Progenitor cell of endocrine pancreas (in vitro differentiated cells): ENCODE measurements at regions not wholly inside any gene's neighbourhood (a gene's known extent, or its start where the extent isn't known, plus 50 kb on each side); places are given as distances from the start of the nearest gene placed in this dataset.

Experiments used
- DNase-seq: peaks from one replicate; pipeline ENCODE4 v3.0.0; 2021; ENCODE audit warnings: low spot score; ENCODE audit not compliant: unreplicated experiment
- H3K27ac Mint-ChIP-seq: 2 replicates; pipeline ENCODE4 v1.8.0; 2021; ENCODE audit warnings: mild to moderate bottlenecking, moderate library complexity, mixed read lengths
- H3K27me3 Mint-ChIP-seq: 2 replicates; pipeline ENCODE4 v1.8.0; 2021; ENCODE audit warnings: mixed read lengths
- H3K36me3 Mint-ChIP-seq: 2 replicates; pipeline ENCODE4 v1.8.0; 2022; ENCODE audit warnings: mixed read lengths; ENCODE audit not compliant: insufficient read depth
- H3K4me1 Mint-ChIP-seq: 2 replicates; pipeline ENCODE4 v1.8.0; 2021; ENCODE audit warnings: low read depth, mixed read lengths
- H3K4me3 Mint-ChIP-seq: 2 replicates; pipeline ENCODE4 v1.8.0; 2021; ENCODE audit warnings: low read depth, mild to moderate bottlenecking, moderate library complexity, mixed read lengths
- H3K9me3 Mint-ChIP-seq: 2 replicates; pipeline ENCODE4 v1.8.0; 2021; ENCODE audit warnings: low read depth, mixed read lengths
- CTCF ChIP-seq: fragments of 200-600 bp; sonication (generic); IDR thresholded peaks from one replicate; pipeline ENCODE4 v1.5.0; 2021; ENCODE audit warnings: antibody characterized with exemption, mild to moderate bottlenecking; ENCODE audit not compliant: unreplicated experiment

DNA sequence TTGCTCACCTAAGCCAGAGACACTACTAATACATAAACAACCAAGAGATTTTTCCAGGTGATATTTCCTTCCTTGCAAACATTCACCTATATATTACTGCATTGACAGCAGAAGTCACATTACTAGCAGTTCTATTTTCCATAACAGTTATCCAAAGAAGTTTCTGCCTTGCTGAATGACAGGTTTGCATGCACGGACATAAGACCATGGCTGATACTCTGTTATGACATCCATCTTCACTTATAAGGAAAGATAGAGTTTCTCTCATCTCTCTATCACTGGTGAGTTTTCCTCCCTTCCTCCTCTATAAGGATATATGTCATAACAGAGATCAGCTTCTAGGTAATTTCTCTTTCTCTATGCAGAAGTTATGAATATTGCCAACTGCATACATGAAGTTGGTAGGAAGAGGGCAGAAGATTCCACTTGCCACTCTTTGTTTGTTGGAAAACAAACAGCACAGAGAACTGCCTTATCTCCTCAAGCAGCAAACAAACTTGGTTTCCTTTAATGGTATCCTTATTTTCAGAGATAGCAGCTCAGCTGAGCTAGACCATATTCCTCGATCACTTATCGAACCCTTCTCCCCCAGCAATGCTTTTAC lies 557.0 kb downstream of the VRK1 start:
- Mint-ChIP-seq H3K36me3 (no peaks in the 10 kb centered on the region), H3K27me3 (peaks cover 3% of the 10 kb centered on the region), H3K9me3 (no peaks in the 10 kb centered on the region), H3K4me1 (peaks cover 19% of the 10 kb centered on the region), H3K4me3 (no peak overlapping the region), H3K27ac (no peak overlapping the region)
- no peak for DNase-seq
- TF ChIP-seq CTCF = no peak

DNA sequence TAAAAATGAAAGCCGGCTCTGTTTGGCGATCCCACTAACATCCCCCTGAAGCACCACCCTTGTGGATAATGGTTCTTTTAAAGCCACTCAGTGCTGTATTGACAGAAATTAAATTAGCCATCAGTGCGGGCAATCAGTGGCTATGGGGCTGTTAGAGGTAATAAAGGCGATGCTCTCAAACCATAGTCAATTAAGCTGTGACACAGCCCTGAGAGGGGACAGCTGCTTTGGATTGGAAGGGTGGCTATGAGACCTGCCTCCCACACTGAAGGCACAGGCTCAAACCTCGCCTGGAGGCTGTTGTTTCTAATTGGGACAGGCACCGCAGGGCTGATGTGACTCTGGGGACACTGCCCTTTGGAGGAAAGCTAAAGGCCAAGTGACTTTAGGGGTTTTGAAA lies 562.2 kb downstream of the VRK1 start:
- Mint-ChIP-seq H3K4me3 (no peak overlapping the region), H3K27me3 (peaks cover 3% of the 10 kb centered on the region), H3K27ac (no peak overlapping the region), H3K4me1 (peaks cover 22% of the 10 kb centered on the region), H3K9me3 (no peaks in the 10 kb centered on the region), H3K36me3 (no peaks in the 10 kb centered on the region)
- no peak for TF ChIP-seq CTCF
- no peak for DNase-seq

DNA sequence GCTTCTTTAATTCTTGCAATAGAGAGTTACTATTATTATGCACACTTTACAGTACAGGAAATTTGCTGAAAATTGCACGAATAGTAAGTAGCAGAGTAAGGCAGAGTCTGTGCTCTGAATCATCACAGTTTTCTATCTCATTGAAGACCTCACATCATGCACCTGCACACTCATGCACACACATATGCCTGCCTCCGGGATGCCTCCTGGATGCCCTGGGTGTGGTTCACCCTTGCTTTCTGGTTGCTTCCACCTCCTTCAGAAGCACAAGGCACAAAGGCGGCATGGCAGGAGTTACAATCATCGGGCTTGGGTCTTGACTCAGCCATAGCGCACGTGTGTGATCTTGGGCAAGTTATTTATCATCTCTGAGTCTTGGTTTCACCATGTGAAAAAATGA lies 564.0 kb downstream of the VRK1 start:
- Mint-ChIP-seq H3K27ac (no peak overlapping the region), H3K4me3 (no peak overlapping the region), H3K36me3 (no peaks in the 10 kb centered on the region), H3K4me1 (peaks cover 19% of the 10 kb centered on the region), H3K9me3 (no peaks in the 10 kb centered on the region), H3K27me3 (peaks cover 8% of the 10 kb centered on the region)
- TF ChIP-seq CTCF = no peak
- no peak for DNase-seq

DNA sequence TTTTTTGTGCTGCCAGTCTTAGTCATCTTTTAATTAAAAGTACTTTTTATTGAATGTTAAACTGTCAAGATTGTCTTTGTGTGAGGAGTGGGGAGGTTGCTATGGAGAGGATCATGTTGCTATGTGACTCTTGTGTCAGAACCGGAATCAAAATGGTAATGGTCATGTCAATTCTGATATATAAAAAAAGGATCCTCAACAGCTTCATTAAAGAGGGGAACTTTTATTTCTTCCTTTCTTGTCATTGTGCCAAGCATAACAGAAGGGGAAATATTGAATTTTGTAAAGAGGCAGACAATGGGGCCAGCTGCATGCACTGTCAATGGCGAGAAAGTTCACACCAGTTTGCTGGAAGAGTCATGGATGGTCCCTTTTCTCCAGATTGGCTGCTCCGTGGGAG lies 564.8 kb downstream of the VRK1 start:
- no peaks in the 10 kb centered on the region for H3K36me3 Mint-ChIP-seq
- H3K27me3 Mint-ChIP-seq = peaks cover 11% of the 10 kb centered on the region
- H3K4me3 Mint-ChIP-seq = no peak overlapping the region
- no peak for TF ChIP-seq CTCF
- no peak for DNase-seq
- H3K4me1 Mint-ChIP-seq = peaks cover 19% of the 10 kb centered on the region
- H3K9me3 Mint-ChIP-seq = no peaks in the 10 kb centered on the region
- H3K27ac Mint-ChIP-seq = no peak overlapping the region

DNA sequence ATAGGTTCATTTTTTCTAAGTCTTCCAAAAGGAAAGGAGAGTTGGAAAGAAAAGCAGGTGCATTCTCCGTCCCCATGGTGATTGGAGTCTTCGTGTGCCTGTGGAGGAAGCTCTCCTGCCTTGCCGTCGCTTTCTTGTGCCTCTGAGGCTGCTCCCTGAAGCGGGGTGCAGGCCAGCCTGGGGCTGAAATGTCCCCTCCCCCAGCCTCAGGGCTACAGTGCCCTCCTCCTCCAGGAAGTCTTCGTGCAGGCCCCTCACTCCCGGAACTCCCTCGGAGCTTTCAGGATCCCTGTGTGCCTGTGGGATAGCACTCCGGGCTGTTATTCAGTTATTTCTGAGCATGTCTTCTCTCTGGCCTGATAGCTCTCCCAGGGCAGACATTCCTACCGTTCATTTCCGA lies 569.2 kb downstream of the VRK1 start:
- Mint-ChIP-seq H3K36me3 (no peaks in the 10 kb centered on the region), H3K4me1 (peaks cover 9% of the 10 kb centered on the region), H3K4me3 (no peak overlapping the region), H3K27me3 (peaks cover 11% of the 10 kb centered on the region), H3K9me3 (no peaks in the 10 kb centered on the region), H3K27ac (no peak overlapping the region)
- DNase-seq = no peak
- no peak for TF ChIP-seq CTCF
